ENCODE measurements at regions not wholly inside any gene's neighbourhood (a gene's known extent, or its start where the extent isn't known, plus 50 kb on each side); places are given as distances from the start of the nearest gene placed in this dataset.

- no peak for TF ChIP-seq REST (IDR thresholded peaks at IDR 0.05)
- TF ChIP-seq FOXA2 (IDR thresholded peaks at IDR 0.05), result no peak
These were observed 195.0 kb downstream of the FBXO4 start (continued) for GRCh38 chr5:42120070-42120469.

GRCh38 chr5:42121401-42121800, 196.3 kb downstream of the FBXO4 start:
- Histone ChIP-seq H3K27me3 (ENCODE audit: control insufficient read depth in 4 of 4, insufficient read depth in 4 of 4, low read length in 3 of 4) (peaks cover 0 to 2% (median 0%) of the 10 kb centered on the region in 4 donors), H3K4me1 (ENCODE audit: control insufficient read depth in 4 of 4, insufficient read depth in 4 of 4, low read length in 3 of 4) (no peaks in the 10 kb centered on the region), H3K9ac (ENCODE audit: low read depth in 1 of 2, low read length in 2 of 2) (no peak overlapping the region), H3K36me3 (ENCODE audit: control insufficient read depth in 4 of 4, insufficient read depth in 3 of 4, low read depth in 1 of 4, low read length in 3 of 4) (no peaks in the 10 kb centered on the region), H3K9me3 (ENCODE audit: control insufficient read depth in 4 of 4, low read length in 3 of 4) (peaks cover 0 to 2% (median 0%) of the 10 kb centered on the region in 4 donors), H3K27ac (ENCODE audit: low read depth in 1 of 2, low read length in 2 of 2) (no peak overlapping the region), H3K4me3 (ENCODE audit: low read depth in 1 of 3, low read length in 3 of 3) (no peak overlapping the region)
- TF ChIP-seq RXRA (IDR thresholded peaks at IDR 0.05) (no peak), GABPA (IDR thresholded peaks at IDR 0.05 in 1 of 2, conservative IDR thresholded peaks at IDR 0.05 in 1 of 2) (no peak), TAF1 (conservative IDR thresholded peaks at IDR 0.05) (no peak), HNF4A (conservative IDR thresholded peaks at IDR 0.05) (no peak), FOXA2 (IDR thresholded peaks at IDR 0.05) (no peak), MAX (IDR thresholded peaks at IDR 0.05) (no peak), HNF4G (IDR thresholded peaks at IDR 0.05) (no peak), SP1 (IDR thresholded peaks at IDR 0.05) (no peak), ATF3 (IDR thresholded peaks at IDR 0.05) (no peak), CTCF (IDR thresholded peaks at IDR 0.05; ENCODE audit: low read depth, low read length, missing input control) (no peak), EGR1 (IDR thresholded peaks at IDR 0.05; ENCODE audit: low read depth in 2 of 2) (no peak), ZBTB33 (IDR thresholded peaks at IDR 0.05) (no peak)
- 67% methylated on average over 2 of the region's 2 CpGs for WGBS
- DNase-seq (ENCODE audit: low spot score), result no peak

- DNase-seq (ENCODE audit: low spot score), result no peak
- no peak overlapping the region for H3K4me3 ChIP-seq (ENCODE audit: low read depth in 1 of 3, low read length in 3 of 3)
- H3K9me3 ChIP-seq (ENCODE audit: control insufficient read depth in 4 of 4, low read length in 3 of 4), result no peaks in the 10 kb centered on the region
- H3K36me3 ChIP-seq (ENCODE audit: control insufficient read depth in 4 of 4, insufficient read depth in 3 of 4, low read depth in 1 of 4, low read length in 3 of 4), result no peaks in the 10 kb centered on the region
- H3K27me3 ChIP-seq (ENCODE audit: control insufficient read depth in 4 of 4, insufficient read depth in 4 of 4, low read length in 3 of 4), result no peaks in the 10 kb centered on the region
- 74% methylated on average over 2 of the region's 2 CpGs for WGBS
- no peak overlapping the region for H3K9ac ChIP-seq (ENCODE audit: low read depth in 1 of 2, low read length in 2 of 2)
- no peaks in the 10 kb centered on the region for H3K4me1 ChIP-seq (ENCODE audit: control insufficient read depth in 4 of 4, insufficient read depth in 4 of 4, low read length in 3 of 4)
- no peak overlapping the region for H3K27ac ChIP-seq (ENCODE audit: low read depth in 1 of 2, low read length in 2 of 2)
- no peak for TF ChIP-seq TAF1 (conservative IDR thresholded peaks at IDR 0.05)
- no peak for TF ChIP-seq FOXA1 (IDR thresholded peaks at IDR 0.05)
- no peak for TF ChIP-seq ATF3 (IDR thresholded peaks at IDR 0.05)
- no peak for TF ChIP-seq CTCF (IDR thresholded peaks at IDR 0.05; ENCODE audit: low read depth, low read length, missing input control)
- TF ChIP-seq HNF4A (conservative IDR thresholded peaks at IDR 0.05), result no peak
- TF ChIP-seq RAD21 (IDR thresholded peaks at IDR 0.05), result no peak
- TF ChIP-seq HNF4G (IDR thresholded peaks at IDR 0.05), result no peak
- TF ChIP-seq RXRA (IDR thresholded peaks at IDR 0.05), result no peak
- TF ChIP-seq MAX (IDR thresholded peaks at IDR 0.05), result no peak
- TF ChIP-seq NR2F2 (IDR thresholded peaks at IDR 0.05), result no peak
These were observed 206.0 kb downstream of the FBXO4 start for GRCh38 chr5:42131081-42131480.

Data from liver (tissue), 8 donors.